NCI-H1417 treated with DMSO at 0.1 percent for 48 hours (cell line): ENCODE measurements at regions not wholly inside any gene's neighbourhood (a gene's known extent, or its start where the extent isn't known, plus 50 kb on each side); places are given as distances from the start of the nearest gene placed in this dataset.

Experiments
- DNase-seq: peaks from one replicate; lab custom pipeline; 2025; lab: John Stamatoyannopoulos, UW

GRCh38 chr21:35370071-35370470, 321.0 kb upstream of the RUNX1 start:
- no peak for DNase-seq

DNA sequence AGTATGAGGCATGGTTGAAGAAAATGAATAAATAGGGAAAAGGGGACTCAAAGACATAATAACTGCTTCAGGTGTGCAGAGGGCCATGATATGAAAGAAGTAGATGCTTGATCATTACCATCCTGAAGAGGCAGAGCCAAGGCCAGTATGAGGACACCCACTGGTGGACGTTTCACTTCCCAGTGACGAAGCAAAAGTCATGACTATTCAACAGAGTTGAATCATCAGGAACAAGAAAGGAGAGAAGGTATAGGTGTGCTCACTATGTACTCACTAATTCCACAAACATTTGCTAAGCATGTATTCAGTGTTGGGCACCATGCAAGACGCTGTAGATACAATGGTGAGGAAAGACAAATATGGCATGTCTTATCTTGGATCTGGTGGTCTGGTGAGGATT, 319.2 kb upstream of the RUNX1 start:
- DNase-seq: no peak

DNA sequence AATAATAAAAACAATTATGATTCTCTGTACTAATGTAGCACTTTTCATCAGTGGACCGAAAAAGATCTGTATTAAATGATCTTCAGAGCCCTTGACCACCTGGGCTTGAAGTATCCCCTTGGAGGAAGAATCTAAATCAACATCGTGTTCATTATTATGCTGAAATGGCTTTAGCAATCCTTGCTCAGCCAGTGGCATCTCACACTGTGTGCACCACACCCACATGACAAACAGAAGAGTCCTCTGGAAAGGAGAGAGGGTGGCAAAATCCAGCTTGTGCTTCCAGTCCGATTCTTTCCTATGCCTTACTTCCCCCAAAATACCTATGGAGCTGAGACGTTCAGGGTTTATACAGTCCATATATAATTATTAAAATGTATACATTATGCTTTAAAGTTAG, 318.5 kb upstream of the RUNX1 start:
- no peak for DNase-seq

- no peak for DNase-seq
These were observed 317.4 kb upstream of the RUNX1 start for GRCh38 chr21:35366394-35367080.

- DNase-seq: no peak
These were observed 314.4 kb upstream of the RUNX1 start for GRCh38 chr21:35363458-35363857.

DNA sequence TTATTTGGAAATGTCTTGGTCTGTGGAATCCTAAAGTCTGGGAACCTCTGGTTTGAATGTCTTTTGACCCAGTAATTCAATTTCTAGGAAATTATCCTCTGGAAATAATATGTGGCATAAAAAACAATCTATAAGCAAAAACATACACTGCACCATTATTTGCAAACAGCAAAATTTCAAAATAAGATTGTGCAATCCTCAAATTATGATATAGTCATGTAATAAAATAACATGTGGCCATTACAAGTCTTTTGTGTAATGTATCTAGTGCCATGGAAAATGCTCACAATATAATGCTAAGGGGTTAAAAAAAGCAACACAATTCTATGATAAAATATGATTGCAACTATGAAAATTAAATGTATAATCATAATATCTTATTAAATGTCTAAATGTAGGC, 312.9 kb upstream of the RUNX1 start:
- no peak for DNase-seq

DNA sequence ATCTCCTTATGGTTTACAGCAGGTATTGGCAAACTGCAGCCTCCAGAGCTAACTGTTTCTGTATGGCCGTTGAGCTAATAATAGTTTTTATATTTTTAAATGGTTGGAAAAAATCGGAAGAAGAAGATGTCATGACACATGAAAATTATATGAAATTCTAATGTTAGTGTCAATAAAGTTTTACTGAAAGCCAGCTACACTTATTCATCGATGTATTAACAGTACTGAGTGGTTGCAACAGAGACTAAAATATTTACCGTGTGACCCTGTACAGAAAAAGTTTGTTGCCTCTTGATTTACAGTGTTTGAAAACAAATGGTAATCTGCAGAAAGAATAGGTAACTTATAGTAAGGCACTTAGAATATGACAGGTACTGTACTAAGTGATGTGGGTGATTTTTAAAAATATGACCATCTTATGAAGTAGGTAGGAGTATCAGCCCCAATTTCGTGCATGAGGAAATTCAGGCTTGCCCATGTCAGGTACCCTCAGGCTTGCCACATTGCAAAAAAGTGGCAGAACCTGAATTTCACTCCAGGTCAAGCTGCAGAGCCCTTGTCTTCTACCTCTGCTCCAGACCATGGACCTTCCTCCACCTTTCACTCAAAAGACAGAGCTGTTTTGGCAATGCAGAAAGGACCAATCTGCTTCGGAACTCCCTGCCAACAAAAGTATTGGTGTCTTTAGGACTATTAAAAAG, 311.9 kb upstream of the RUNX1 start:
- DNase-seq: no peak

DNA sequence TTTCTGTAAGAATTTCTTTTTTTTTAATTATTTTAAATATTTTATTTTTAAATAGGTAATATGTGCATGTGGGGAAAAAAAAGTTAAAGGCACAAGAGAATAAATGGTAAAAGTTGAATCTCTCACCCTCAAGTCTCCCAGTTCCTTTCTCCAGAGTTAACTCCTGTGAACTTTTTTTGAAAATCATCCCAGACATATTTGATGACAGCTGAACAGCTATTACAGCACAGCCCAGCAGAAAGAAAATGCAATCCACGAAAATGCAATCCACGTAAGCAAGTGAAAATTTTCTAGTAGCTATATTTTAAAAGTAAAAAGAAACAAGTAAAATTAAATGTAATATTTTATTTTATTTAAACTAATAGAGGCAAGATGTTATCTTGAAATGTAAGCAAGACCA, 310.0 kb upstream of the RUNX1 start:
- DNase-seq: no peak

DNA sequence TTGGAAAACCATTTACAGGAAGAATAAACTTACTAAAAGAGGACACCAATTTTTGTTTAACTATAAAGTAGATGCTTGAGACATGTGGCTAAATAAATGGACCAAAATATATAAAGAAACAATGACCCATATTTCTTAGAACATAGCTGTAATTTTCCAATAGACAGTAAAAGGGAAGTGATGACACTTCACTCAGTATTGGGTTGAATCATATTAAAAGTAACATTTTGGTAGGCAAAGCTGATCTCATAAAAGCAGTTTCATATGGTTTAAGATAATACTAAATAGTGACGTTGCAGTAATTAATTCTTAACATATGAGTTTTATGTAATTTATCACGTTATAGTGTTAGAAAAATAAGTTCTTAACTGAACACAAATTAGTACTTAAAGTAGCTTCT, 308.9 kb upstream of the RUNX1 start:
- DNase-seq: no peak

- DNase-seq: no peak
These were observed 308.1 kb upstream of the RUNX1 start for GRCh38 chr21:35357041-35357780.

GRCh38 chr21:35354078-35354477, 305.0 kb upstream of the RUNX1 start:
- DNase-seq: no peak

- DNase-seq: no peak
These were observed 303.7 kb upstream of the RUNX1 start for GRCh38 chr21:35352793-35353192.

- DNase-seq: no peak
These were observed 303.1 kb upstream of the RUNX1 start for GRCh38 chr21:35352066-35352770.

- no peak for DNase-seq
These were observed 302.3 kb upstream of the RUNX1 start for GRCh38 chr21:35351434-35351833.

DNA sequence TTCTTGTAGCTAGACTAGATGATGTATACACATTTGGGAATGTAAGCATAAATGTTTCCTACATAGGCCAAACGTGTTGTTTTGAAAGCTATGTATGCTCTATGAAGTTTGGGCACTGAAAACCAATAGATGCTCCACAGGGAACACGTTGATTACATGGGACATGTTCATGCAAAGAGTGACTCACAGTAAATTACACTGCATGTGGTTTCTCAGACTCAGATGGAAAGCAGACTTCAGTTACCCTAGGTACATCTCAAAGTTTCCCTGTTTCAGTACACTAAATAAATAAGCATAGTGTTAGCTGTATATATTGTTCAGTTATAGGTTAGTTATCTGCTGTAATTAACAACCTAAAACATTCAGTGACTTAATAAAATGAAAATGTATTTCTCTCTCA, 301.9 kb upstream of the RUNX1 start:
- DNase-seq: no peak

GRCh38 chr21:35349376-35350080, 300.4 kb upstream of the RUNX1 start:
- no peak for DNase-seq

- DNase-seq: no peak
These were observed 299.6 kb upstream of the RUNX1 start for GRCh38 chr21:35348686-35349085.

DNA sequence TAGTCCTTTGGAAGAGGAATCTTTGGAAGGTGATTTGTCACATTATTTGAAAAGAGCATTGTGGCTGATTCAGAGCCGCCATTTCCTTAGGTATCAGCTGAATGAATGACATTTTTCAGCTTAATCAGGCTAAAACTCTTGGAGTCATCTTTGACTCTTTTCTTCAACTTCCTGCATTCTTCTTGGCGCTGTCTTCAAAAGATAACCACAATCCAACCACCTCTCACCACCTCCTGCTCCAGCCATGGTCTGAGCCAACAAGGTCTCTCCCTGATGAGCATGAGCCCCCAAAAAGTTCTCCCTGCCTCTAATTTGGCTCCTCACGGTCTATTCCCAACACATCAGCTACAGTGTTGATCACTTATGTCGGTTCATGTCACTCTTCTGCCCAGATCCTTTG, 297.6 kb upstream of the RUNX1 start:
- DNase-seq: no peak

GRCh38 chr21:35345954-35346353, 296.9 kb upstream of the RUNX1 start:
- no peak for DNase-seq

- DNase-seq: no peak
These were observed 295.5 kb upstream of the RUNX1 start for GRCh38 chr21:35344582-35344981.

- no peak for DNase-seq
These were observed 294.1 kb upstream of the RUNX1 start for GRCh38 chr21:35343046-35343819.
